HG02840 (cell line): ENCODE measurements at regions not wholly inside any gene's neighbourhood (a gene's known extent, or its start where the extent isn't known, plus 50 kb on each side); places are given as distances from the start of the nearest gene placed in this dataset.
"Not testable (repeated sequence)": the region's sequence is repeated elsewhere in the genome, so short reads cannot be mapped to it uniquely, and the experiment has no call there.

Experiments used
- ATAC-seq: cut with Tn5 transposase; IDR thresholded peaks from one replicate; pipeline ENCODE4 v1.9.1; 2021; ENCODE audit warnings: mild to moderate bottlenecking, moderate library complexity, moderate number of reproducible peaks; ENCODE audit not compliant: unreplicated experiment, low FRiP score

GRCh38 chr5:30525353-30525752 is 668.1 kb upstream of the CDH6 start:
- no peak for ATAC-seq

- no peak for ATAC-seq
Measured at GRCh38 chr5:30524428-30524827, 669.1 kb upstream of the CDH6 start.

GRCh38 chr5:30523061-30523460 is 670.4 kb upstream of the CDH6 start:
- no peak for ATAC-seq

GRCh38 chr5:30505014-30505886 is 688.2 kb upstream of the CDH6 start:
- ATAC-seq, result no peak

GRCh38 chr5:30502277-30502676 is 691.2 kb upstream of the CDH6 start:
- ATAC-seq, result no peak

GRCh38 chr5:30501065-30501464 is 692.4 kb upstream of the CDH6 start:
- ATAC-seq, result no peak

GRCh38 chr5:30500513-30500912 is 693.0 kb upstream of the CDH6 start:
- ATAC-seq, result no peak

- ATAC-seq, result no peak
Measured at GRCh38 chr5:30499402-30499801, 694.1 kb upstream of the CDH6 start.

GRCh38 chr5:30498972-30499371 is 694.5 kb upstream of the CDH6 start:
- no peak for ATAC-seq

- not testable (repeated sequence) for ATAC-seq
Measured at GRCh38 chr5:30498509-30498908, 695.0 kb upstream of the CDH6 start.

- not testable (repeated sequence) for ATAC-seq
Measured at GRCh38 chr5:30494113-30494512, 699.4 kb upstream of the CDH6 start.

- no peak for ATAC-seq
Measured at GRCh38 chr5:30479104-30479503, 714.4 kb upstream of the CDH6 start.

- ATAC-seq, result no peak
Measured at GRCh38 chr5:30475429-30475828, 718.1 kb upstream of the CDH6 start.

- no peak for ATAC-seq
Measured at GRCh38 chr5:30469691-30470090, 723.8 kb upstream of the CDH6 start.

- ATAC-seq, result no peak
Measured at GRCh38 chr5:30458681-30459080, 734.8 kb upstream of the CDH6 start.

GRCh38 chr5:30455484-30455883 is 738.0 kb upstream of the CDH6 start:
- not testable (repeated sequence) for ATAC-seq

- ATAC-seq, result no peak
Measured at GRCh38 chr5:30453168-30453567, 740.3 kb upstream of the CDH6 start.

- no peak for ATAC-seq
Measured at GRCh38 chr5:30450153-30450552, 743.3 kb upstream of the CDH6 start.

- no peak for ATAC-seq
Measured at GRCh38 chr5:30447431-30447830, 746.1 kb upstream of the CDH6 start.

GRCh38 chr5:30446456-30446855 is 747.0 kb upstream of the CDH6 start:
- no peak for ATAC-seq

- no peak for ATAC-seq
Measured at GRCh38 chr5:30438785-30439184, 754.7 kb upstream of the CDH6 start.

GRCh38 chr5:30436691-30437090 is 756.8 kb upstream of the CDH6 start:
- no peak for ATAC-seq
